HG02885 (cell line): ENCODE measurements at regions not wholly inside any gene's neighbourhood (a gene's known extent, or its start where the extent isn't known, plus 50 kb on each side); places are given as distances from the start of the nearest gene placed in this dataset.
A peak's percentile ranks its signal among the peaks of the same experiment; 100 is the strongest.
"Not testable (repeated sequence)": the region's sequence is repeated elsewhere in the genome, so short reads cannot be mapped to it uniquely, and the experiment has no call there.

Source experiments
- ATAC-seq: cut with Tn5 transposase; IDR thresholded peaks from one replicate; pipeline ENCODE4 v1.9.1; 2021; ENCODE audit warnings: mild to moderate bottlenecking; ENCODE audit not compliant: unreplicated experiment, poor library complexity

- ATAC-seq = peak; percentile 90
Measured at GRCh38 chr6:82419132-82419581, 55.5 kb downstream of the TPBG start.

GRCh38 chr6:82419859-82420258 is 56.2 kb downstream of the TPBG start:
- ATAC-seq = no peak

GRCh38 chr6:82430611-82431010 is 67.0 kb downstream of the TPBG start:
- no peak for ATAC-seq

- ATAC-seq = no peak
Measured at GRCh38 chr6:82436740-82437139, 73.1 kb downstream of the TPBG start.

GRCh38 chr6:82437701-82438100 is 74.1 kb downstream of the TPBG start:
- no peak for ATAC-seq

GRCh38 chr6:82441047-82441855 is 77.6 kb downstream of the TPBG start:
- no peak for ATAC-seq

- no peak for ATAC-seq
Measured at GRCh38 chr6:82442061-82442719, 78.6 kb downstream of the TPBG start.

- no peak for ATAC-seq
Measured at GRCh38 chr6:82458147-82458546, 94.5 kb downstream of the TPBG start.

GRCh38 chr6:82458705-82459104 is 95.1 kb downstream of the TPBG start:
- ATAC-seq = no peak

- ATAC-seq = no peak
Measured at GRCh38 chr6:82461536-82461935, 97.9 kb downstream of the TPBG start.

- no peak for ATAC-seq
Measured at GRCh38 chr6:82467338-82467737, 103.7 kb downstream of the TPBG start.

- ATAC-seq = not testable (repeated sequence)
Measured at GRCh38 chr6:82470123-82470522, 106.5 kb downstream of the TPBG start.

GRCh38 chr6:82475106-82475505 is 111.5 kb downstream of the TPBG start:
- ATAC-seq = not testable (repeated sequence)

GRCh38 chr6:82484001-82484400 is 120.4 kb downstream of the TPBG start:
- ATAC-seq = no peak

GRCh38 chr6:82484737-82485626 is 121.4 kb downstream of the TPBG start:
- ATAC-seq = no peak

GRCh38 chr6:82487895-82488294 is 124.3 kb downstream of the TPBG start:
- no peak for ATAC-seq

GRCh38 chr6:82488403-82488802 is 124.8 kb downstream of the TPBG start:
- no peak for ATAC-seq

GRCh38 chr6:82492134-82492533 is 128.5 kb downstream of the TPBG start:
- ATAC-seq = no peak

GRCh38 chr6:82493467-82493866 is 129.8 kb downstream of the TPBG start:
- ATAC-seq = no peak

- no peak for ATAC-seq
Measured at GRCh38 chr6:82494367-82494766, 130.8 kb downstream of the TPBG start.

- not testable (repeated sequence) for ATAC-seq
Measured at GRCh38 chr6:82501901-82502300, 138.3 kb downstream of the TPBG start.
